ENCODE measurements at regions not wholly inside any gene's neighbourhood (a gene's known extent, or its start where the extent isn't known, plus 50 kb on each side); places are given as distances from the start of the nearest gene placed in this dataset.

GRCh38 chr12:112734859-112735695, 56.5 kb upstream of the RPH3A start:
- WGBS, 2 experiments (ENCODE audit: extremely low coverage in 2 of 2, insufficient read length in 1 of 2) = 20% methylated on average over 3 of the region's 12 CpGs; no CpG with 5 or more reads in 1 of the 2 experiments
- Histone ChIP-seq H2BK20ac (ENCODE audit: low read depth, low read length) (no peak overlapping the region), H2BK5ac (ENCODE audit: low read depth, low read length, poor library complexity, severe bottlenecking) (no peak overlapping the region), H3K4me2 (ENCODE audit: low read depth, low read length) (no peak overlapping the region), H2AK5ac (ENCODE audit: low read depth, low read length) (no peak overlapping the region), H2AK9ac (replicated peaks; ENCODE audit: low read depth, low read length, poor library complexity) (no peak overlapping the region), H3K9ac (ENCODE audit: low read depth, low read length) (no peak overlapping the region), H3K18ac (ENCODE audit: low read depth, low read length) (no peak overlapping the region), H3K79me1 (ENCODE audit: low read depth in 1 of 2, low read length in 2 of 2) (no peaks in the 10 kb centered on the region), H4K5ac (ENCODE audit: low read depth, low read length) (no peak overlapping the region), H3K27me3 (ENCODE audit: control insufficient read depth, insufficient read depth, low read length) (no peaks in the 10 kb centered on the region), H4K20me1 (ENCODE audit: insufficient read depth, low read length) (no peaks in the 10 kb centered on the region), H3K4me3 (ENCODE audit: insufficient read depth, low read depth, low read length) (no peak overlapping the region), H2AFZ (replicated peaks; ENCODE audit: low read length, poor library complexity) (no peak overlapping the region), H4K91ac (ENCODE audit: insufficient read depth, low read depth, low read length) (no peak overlapping the region), H3K23ac (ENCODE audit: low read depth, low read length) (no peak overlapping the region), H2BK15ac (ENCODE audit: low read depth, low read length) (no peak overlapping the region), H3K9me1 (ENCODE audit: insufficient read depth, low read length) (no peaks in the 10 kb centered on the region), H3K4me1 (ENCODE audit: control insufficient read depth, insufficient read depth, low read length) (no peaks in the 10 kb centered on the region), H2BK120ac (ENCODE audit: low read depth, low read length) (no peak overlapping the region), H3K4ac (ENCODE audit: low read depth, low read length) (no peak overlapping the region), H3K36me3 (ENCODE audit: control insufficient read depth, insufficient read depth, low read length) (no peaks in the 10 kb centered on the region), H3K14ac (replicated peaks; ENCODE audit: low read depth, low read length) (no peak overlapping the region), H3K27ac (ENCODE audit: insufficient read depth, low read length) (no peak overlapping the region), H3K56ac (ENCODE audit: extremely low read depth, insufficient read depth, low read length) (no peak overlapping the region), H4K8ac (ENCODE audit: low read depth in 2 of 2, low read length in 2 of 2) (no peak overlapping the region), H3K9me3 (ENCODE audit: control insufficient read depth, insufficient read depth, low read length) (peaks cover 2% of the 10 kb centered on the region; the same call in 1 of the 2 replicates)
- ChIA-PET POLR2A (ENCODE audit: unreplicated experiment) (no interaction called here), CTCF (no interaction called here)
- no TSS peak for BruUV-seq (replicated peaks)
- no peak for TF ChIP-seq RAD21 (IDR thresholded peaks at IDR 0.05; ENCODE audit: low read length)
- TF ChIP-seq POLR2A (IDR thresholded peaks at IDR 0.05; ENCODE audit: low read depth, low read length) = no peak
- no peak for TF ChIP-seq CHD1 (IDR thresholded peaks at IDR 0.05; ENCODE audit: low read depth, low read length)
- no peak for TF ChIP-seq FOS (IDR thresholded peaks at IDR 0.05; ENCODE audit: low read depth, low read length)
- no peak for TF ChIP-seq MXI1 (IDR thresholded peaks at IDR 0.05; ENCODE audit: borderline replicate concordance, low read depth, low read length)
- no peak for TF ChIP-seq USF2 (IDR thresholded peaks at IDR 0.05; ENCODE audit: low read depth, low read length)
- TF ChIP-seq NFE2L2 (IDR thresholded peaks at IDR 0.05; ENCODE audit: low read depth, low read length) = no peak
- no peak for TF ChIP-seq CEBPB (IDR thresholded peaks at IDR 0.05; ENCODE audit: low read depth, low read length)
- TF ChIP-seq ELK1 (IDR thresholded peaks at IDR 0.05; ENCODE audit: borderline replicate concordance, low read depth, low read length) = no peak
- TF ChIP-seq MAZ (IDR thresholded peaks at IDR 0.05; ENCODE audit: borderline replicate concordance, low read depth, low read length) = no peak
- no peak for TF ChIP-seq SMC3 (IDR thresholded peaks at IDR 0.05; ENCODE audit: low read depth, low read length)
- TF ChIP-seq, protein P1, sequence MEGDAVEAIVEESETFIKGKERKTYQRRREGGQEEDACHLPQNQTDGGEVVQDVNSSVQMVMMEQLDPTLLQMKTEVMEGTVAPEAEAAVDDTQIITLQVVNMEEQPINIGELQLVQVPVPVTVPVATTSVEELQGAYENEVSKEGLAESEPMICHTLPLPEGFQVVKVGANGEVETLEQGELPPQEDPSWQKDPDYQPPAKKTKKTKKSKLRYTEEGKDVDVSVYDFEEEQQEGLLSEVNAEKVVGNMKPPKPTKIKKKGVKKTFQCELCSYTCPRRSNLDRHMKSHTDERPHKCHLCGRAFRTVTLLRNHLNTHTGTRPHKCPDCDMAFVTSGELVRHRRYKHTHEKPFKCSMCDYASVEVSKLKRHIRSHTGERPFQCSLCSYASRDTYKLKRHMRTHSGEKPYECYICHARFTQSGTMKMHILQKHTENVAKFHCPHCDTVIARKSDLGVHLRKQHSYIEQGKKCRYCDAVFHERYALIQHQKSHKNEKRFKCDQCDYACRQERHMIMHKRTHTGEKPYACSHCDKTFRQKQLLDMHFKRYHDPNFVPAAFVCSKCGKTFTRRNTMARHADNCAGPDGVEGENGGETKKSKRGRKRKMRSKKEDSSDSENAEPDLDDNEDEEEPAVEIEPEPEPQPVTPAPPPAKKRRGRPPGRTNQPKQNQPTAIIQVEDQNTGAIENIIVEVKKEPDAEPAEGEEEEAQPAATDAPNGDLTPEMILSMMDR (conservative IDR thresholded peaks at IDR 0.05; ENCODE audit: low read depth, low read length) = no peak
- TF ChIP-seq MAFK (IDR thresholded peaks at IDR 0.05; ENCODE audit: low read depth, low read length) = no peak
- no peak for TF ChIP-seq RCOR1 (IDR thresholded peaks at IDR 0.05; ENCODE audit: insufficient replicate concordance, low read length)
- TF ChIP-seq RFX5 (IDR thresholded peaks at IDR 0.05; ENCODE audit: low read depth, low read length) = no peak
- no peak for TF ChIP-seq BHLHE40 (IDR thresholded peaks at IDR 0.05; ENCODE audit: low read depth, low read length)
- ATAC-seq (ENCODE audit: low read depth) = no peak
- no peak for DNase-seq
- intact Hi-C loops (cut with micrococcal nuclease) (no loop called here), dilution Hi-C loops (cut with HindIII; ENCODE audit: low sequenced_read_pairs, unreplicated experiment) (no loop called here), in situ Hi-C loops (cut with MboI; ENCODE audit: low sequenced_read_pairs) (no loop called here)
